Stomach (tissue), 8 donors: ENCODE measurements at regions not wholly inside any gene's neighbourhood (a gene's known extent, or its start where the extent isn't known, plus 50 kb on each side); places are given as distances from the start of the nearest gene placed in this dataset.

ENCODE experiments used
- DNase-seq, 2 donors: peaks; one replicate each; pipeline versions ENCODE4 v3.0.0 to v3.0.0-alpha.2; 2013 to 2019
- H3K27ac ChIP-seq, 5 donors: fragments of 200-600 bp in 4 of 5; sonication (generic) in 4 of 5; one replicate each; pipeline ENCODE4 v1.5.1; 2013 to 2019; ENCODE audit warnings: mild to moderate bottlenecking in 1 of 5, moderate library complexity in 1 of 5
- H3K27me3 ChIP-seq, 3 donors: fragments of 200-600 bp; sonication (generic); one replicate each; pipeline ENCODE4 v1.5.1; 2017 to 2019; ENCODE audit warnings: mixed run types in 1 of 3
- H3K36me3 ChIP-seq, 4 donors: fragments of 200-600 bp; sonication (generic); 1 replicate in 3 of 4; 2 replicates in 1 of 4; pipeline ENCODE4 v1.5.1; 2016 to 2019
- H3K4me1 ChIP-seq, 4 donors: fragments of 200-600 bp; sonication (generic); one replicate each; pipeline ENCODE4 v1.5.1; 2016 to 2019
- H3K4me3 ChIP-seq, 4 donors: fragments of 200-600 bp; sonication (generic) in 3 of 4; one replicate each; pipeline ENCODE4 v1.5.1; 2016 to 2019; ENCODE audit warnings: mild to moderate bottlenecking in 1 of 4
- H3K9me3 ChIP-seq, 4 donors: fragments of 200-600 bp; sonication (generic); one replicate each; pipeline ENCODE4 v1.5.1; 2016 to 2019
- EP300 ChIP-seq: sonication (generic); formaldehyde crosslinking; IDR thresholded peaks from one replicate; pipeline ENCODE4 v1.6.1; 2017; ENCODE audit warnings: antibody characterized with exemption
- POLR2A ChIP-seq, 4 donors: fragments of 450-650 bp; IDR thresholded peaks; one replicate each; pipeline ENCODE4 v1.6.1; 2016; ENCODE audit warnings: antibody characterized with exemption in 4 of 4, control low read depth in 2 of 4, mild to moderate bottlenecking in 1 of 4, moderate library complexity in 1 of 4
- POLR2AphosphoS5 ChIP-seq, 3 donors: sonication (generic); formaldehyde crosslinking; IDR thresholded peaks; one replicate each; pipeline ENCODE4 v1.6.1; 2016; ENCODE audit warnings: antibody characterized with exemption in 3 of 3
- WGBS, 5 donors: extraction: QIAGEN DNeasy Blood & Tissue Kit in 3 of 5; methylation state at CpG; one replicate each; pipeline versions ENCODE4 v1.1.5 to v1.1.7; 2013 to 2018; 5-methylcytosine and 5-hydroxymethylcytosine counted together
- intact Hi-C: fragments of 100-400 bp; cut with DNase I; formaldehyde crosslinking; loops from one replicate; pipeline ENCODE4 v1.15.1; 2023; ENCODE audit warnings: low total_unique reads
- TF ChIP-seq, protein P1 (sequence below), 7 experiments: fragments of 450-650 bp in 4 of 7; fragments of 200-600 bp in 3 of 7; sonication (generic) in 3 of 7; IDR thresholded peaks; one replicate each; pipeline ENCODE4 v1.5.1; 2016 to 2019; ENCODE audit warnings: antibody characterized with exemption in 7 of 7, control low read depth in 2 of 7, mild to moderate bottlenecking in 1 of 7
- donor health status: healthy with polysubstance abuse.
- donor health status: Bipolar disorder and iron deficiency.
- donor health status: healthy.

DNA sequence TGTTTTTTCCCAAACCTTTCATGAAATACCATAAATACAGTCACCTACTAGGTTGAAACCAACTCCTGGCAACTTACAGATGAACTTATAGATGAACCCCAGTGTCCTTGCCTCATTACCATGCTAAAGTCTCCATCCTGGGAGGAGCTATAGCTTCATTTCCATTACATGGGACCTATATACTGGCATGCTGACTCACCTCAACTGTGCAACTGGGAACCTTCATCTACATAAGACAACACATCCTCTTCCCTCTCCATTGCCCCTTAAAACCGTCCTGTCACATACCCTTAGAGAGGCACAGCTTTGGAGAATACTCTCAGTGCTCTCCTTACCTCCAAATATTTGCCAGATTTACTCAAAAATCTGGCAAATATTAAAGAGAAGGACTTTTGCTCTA, 638.3 kb downstream of the HTR1A start:
- no peaks in the 10 kb centered on the region for H3K27me3 ChIP-seq
- DNase-seq = no peak

DNA sequence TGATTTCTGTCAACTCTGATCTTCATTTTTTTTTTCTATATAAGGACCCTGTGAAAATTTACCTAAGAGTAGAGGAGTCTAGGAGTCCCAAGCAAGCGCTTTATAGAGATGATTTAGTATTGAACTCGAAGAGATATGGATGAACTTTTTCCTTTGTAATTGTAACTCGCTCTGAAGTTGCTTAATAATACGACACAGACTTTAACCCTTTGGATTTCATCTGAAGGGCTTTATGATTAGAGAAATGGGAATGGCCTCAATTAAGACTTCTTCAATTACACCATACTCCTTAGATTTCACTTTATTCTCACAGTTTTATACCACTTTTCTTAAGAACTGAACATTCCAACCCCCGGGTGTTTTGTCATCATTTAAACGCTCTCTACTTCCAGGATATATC, 647.7 kb downstream of the HTR1A start:
- no peak overlapping the region for H3K27ac ChIP-seq
- no peaks in the 10 kb centered on the region for H3K36me3 ChIP-seq
- TF ChIP-seq, protein P1, sequence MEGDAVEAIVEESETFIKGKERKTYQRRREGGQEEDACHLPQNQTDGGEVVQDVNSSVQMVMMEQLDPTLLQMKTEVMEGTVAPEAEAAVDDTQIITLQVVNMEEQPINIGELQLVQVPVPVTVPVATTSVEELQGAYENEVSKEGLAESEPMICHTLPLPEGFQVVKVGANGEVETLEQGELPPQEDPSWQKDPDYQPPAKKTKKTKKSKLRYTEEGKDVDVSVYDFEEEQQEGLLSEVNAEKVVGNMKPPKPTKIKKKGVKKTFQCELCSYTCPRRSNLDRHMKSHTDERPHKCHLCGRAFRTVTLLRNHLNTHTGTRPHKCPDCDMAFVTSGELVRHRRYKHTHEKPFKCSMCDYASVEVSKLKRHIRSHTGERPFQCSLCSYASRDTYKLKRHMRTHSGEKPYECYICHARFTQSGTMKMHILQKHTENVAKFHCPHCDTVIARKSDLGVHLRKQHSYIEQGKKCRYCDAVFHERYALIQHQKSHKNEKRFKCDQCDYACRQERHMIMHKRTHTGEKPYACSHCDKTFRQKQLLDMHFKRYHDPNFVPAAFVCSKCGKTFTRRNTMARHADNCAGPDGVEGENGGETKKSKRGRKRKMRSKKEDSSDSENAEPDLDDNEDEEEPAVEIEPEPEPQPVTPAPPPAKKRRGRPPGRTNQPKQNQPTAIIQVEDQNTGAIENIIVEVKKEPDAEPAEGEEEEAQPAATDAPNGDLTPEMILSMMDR (IDR thresholded peaks at IDR 0.05) = no peak
- TF ChIP-seq EP300 = no peak
- TF ChIP-seq POLR2AphosphoS5 (IDR thresholded peaks at IDR 0.05) = no peak
- TF ChIP-seq POLR2A (IDR thresholded peaks at IDR 0.05) = no peak
- intact Hi-C loops = no loop called here
- H3K4me3 ChIP-seq = no peak overlapping the region
- no peaks in the 10 kb centered on the region for H3K27me3 ChIP-seq
- H3K4me1 ChIP-seq = no peaks in the 10 kb centered on the region
- WGBS, 5 donors = 78 to 90% (median 82%) methylated on average over 6 of the region's 6 CpGs
- no peaks in the 10 kb centered on the region for H3K9me3 ChIP-seq
- DNase-seq = no peak

More for the DNA sequence above, 638.3 kb downstream of the HTR1A start:
- Histone ChIP-seq H3K36me3 (no peaks in the 10 kb centered on the region), H3K4me3 (no peak overlapping the region), H3K4me1 (no peaks in the 10 kb centered on the region), H3K27ac (no peak overlapping the region), H3K9me3 (no peaks in the 10 kb centered on the region)
- 32 to 83% (median 63%) methylated on average over 1 of the region's 1 CpG for WGBS, 5 donors
- intact Hi-C loops = no loop called here
- TF ChIP-seq POLR2A (IDR thresholded peaks at IDR 0.05) (no peak), POLR2AphosphoS5 (IDR thresholded peaks at IDR 0.05) (no peak), EP300 (no peak)
- TF ChIP-seq, protein P1 (IDR thresholded peaks at IDR 0.05) = no peak

- no peak overlapping the region for H3K4me3 ChIP-seq
- no peaks in the 10 kb centered on the region for H3K36me3 ChIP-seq
- intact Hi-C loops = no loop called here
- H3K4me1 ChIP-seq = no peaks in the 10 kb centered on the region
- no peak for TF ChIP-seq POLR2AphosphoS5 (IDR thresholded peaks at IDR 0.05)
- TF ChIP-seq, protein P1 (IDR thresholded peaks at IDR 0.05) = no peak
- no peak for TF ChIP-seq POLR2A (IDR thresholded peaks at IDR 0.05)
- TF ChIP-seq EP300 = no peak
- DNase-seq = no peak
- H3K27me3 ChIP-seq = no peaks in the 10 kb centered on the region
- no peaks in the 10 kb centered on the region for H3K9me3 ChIP-seq
- 84 to 93% (median 91%) methylated on average over 1 of the region's 1 CpG for WGBS, 5 donors
- H3K27ac ChIP-seq = no peak overlapping the region
Measured at GRCh38 chr5:63310644-63311043, 651.6 kb downstream of the HTR1A start.

- 90 to 100% (median 98%) methylated on average over 1 of the region's 1 CpG for WGBS, 5 donors
- intact Hi-C loops = no loop called here
Measured at GRCh38 chr5:63306909-63307308, 655.3 kb downstream of the HTR1A start.

More at GRCh38 chr5:63306909-63307308, 655.3 kb downstream of the HTR1A start:
- Histone ChIP-seq H3K36me3 (no peaks in the 10 kb centered on the region), H3K4me3 (no peak overlapping the region), H3K27me3 (no peaks in the 10 kb centered on the region), H3K27ac (no peak overlapping the region), H3K4me1 (no peaks in the 10 kb centered on the region), H3K9me3 (no peaks in the 10 kb centered on the region)
- TF ChIP-seq, protein P1 (IDR thresholded peaks at IDR 0.05) = no peak
- no peak for TF ChIP-seq POLR2AphosphoS5 (IDR thresholded peaks at IDR 0.05)
- TF ChIP-seq POLR2A (IDR thresholded peaks at IDR 0.05) = no peak
- TF ChIP-seq EP300 = no peak
- DNase-seq = no peak
